ENCODE measurements at regions not wholly inside any gene's neighbourhood (a gene's known extent, or its start where the extent isn't known, plus 50 kb on each side); places are given as distances from the start of the nearest gene placed in this dataset.

DNA sequence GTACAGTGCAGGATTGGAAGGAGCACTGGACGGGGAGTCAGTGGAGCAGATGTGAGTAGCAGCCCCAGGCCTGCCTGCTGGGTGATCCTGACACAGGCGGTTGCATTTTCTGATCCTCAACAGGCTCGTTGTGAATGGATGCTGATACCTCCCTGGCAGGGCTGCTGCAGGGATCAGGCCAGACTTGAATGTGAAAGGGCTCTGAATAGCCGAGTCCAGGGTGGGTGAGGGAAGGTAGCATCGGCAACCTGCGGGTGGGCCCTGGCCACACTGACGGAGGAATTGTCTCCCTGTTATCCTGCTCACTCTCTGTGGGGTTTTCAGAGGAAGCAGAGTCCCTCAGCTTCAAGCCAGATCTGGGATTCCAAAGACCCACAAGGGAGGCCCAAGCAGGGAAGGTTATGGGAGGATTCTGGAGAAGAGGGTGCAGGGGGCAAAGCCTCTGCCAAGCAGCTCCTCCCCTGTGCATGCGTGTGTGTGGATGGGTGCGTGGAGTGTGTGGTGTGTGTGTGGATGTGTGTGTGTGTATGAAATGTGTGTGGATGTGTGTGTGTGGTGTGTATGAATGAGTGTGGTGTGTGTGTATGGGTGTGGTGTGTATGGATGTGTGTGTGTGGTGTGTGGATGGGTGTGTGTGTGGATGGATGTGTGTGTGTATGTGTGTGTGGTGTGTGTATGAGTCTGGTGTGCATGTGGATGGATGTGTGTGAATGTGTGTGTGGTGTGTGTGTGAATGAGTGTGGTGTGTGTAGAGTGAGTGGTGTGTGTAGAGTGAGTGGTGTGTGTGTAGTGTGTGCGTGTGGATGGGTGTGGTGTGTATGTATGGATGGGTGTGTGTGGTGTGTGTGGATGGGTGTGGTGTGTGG, 100.3 kb downstream of the UBIAD1 start:
- no peak for TF ChIP-seq EZH2 (IDR thresholded peaks at IDR 0.05; ENCODE audit: borderline replicate concordance, insufficient read depth, low read length, poor library complexity, severe bottlenecking)
- TF ChIP-seq, protein P1, sequence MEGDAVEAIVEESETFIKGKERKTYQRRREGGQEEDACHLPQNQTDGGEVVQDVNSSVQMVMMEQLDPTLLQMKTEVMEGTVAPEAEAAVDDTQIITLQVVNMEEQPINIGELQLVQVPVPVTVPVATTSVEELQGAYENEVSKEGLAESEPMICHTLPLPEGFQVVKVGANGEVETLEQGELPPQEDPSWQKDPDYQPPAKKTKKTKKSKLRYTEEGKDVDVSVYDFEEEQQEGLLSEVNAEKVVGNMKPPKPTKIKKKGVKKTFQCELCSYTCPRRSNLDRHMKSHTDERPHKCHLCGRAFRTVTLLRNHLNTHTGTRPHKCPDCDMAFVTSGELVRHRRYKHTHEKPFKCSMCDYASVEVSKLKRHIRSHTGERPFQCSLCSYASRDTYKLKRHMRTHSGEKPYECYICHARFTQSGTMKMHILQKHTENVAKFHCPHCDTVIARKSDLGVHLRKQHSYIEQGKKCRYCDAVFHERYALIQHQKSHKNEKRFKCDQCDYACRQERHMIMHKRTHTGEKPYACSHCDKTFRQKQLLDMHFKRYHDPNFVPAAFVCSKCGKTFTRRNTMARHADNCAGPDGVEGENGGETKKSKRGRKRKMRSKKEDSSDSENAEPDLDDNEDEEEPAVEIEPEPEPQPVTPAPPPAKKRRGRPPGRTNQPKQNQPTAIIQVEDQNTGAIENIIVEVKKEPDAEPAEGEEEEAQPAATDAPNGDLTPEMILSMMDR (IDR thresholded peaks at IDR 0.05; ENCODE audit: poor library complexity, severe bottlenecking): no peak
- no peak for TF ChIP-seq EP300 (conservative IDR thresholded peaks at IDR 0.05; ENCODE audit: poor library complexity, severe bottlenecking)
- TF ChIP-seq TAF1 (IDR thresholded peaks at IDR 0.05; ENCODE audit: low read depth): no peak
